Mesothelial cell of epicardium (in vitro differentiated cells): ENCODE measurements at regions not wholly inside any gene's neighbourhood (a gene's known extent, or its start where the extent isn't known, plus 50 kb on each side); places are given as distances from the start of the nearest gene placed in this dataset.

Experiments used
- DNase-seq, 2 experiments: peaks; one replicate each; pipeline ENCODE4 v3.0.0; 2021; ENCODE audit warnings: low spot score in 2 of 2; ENCODE audit not compliant: unreplicated experiment in 2 of 2
- H3K27ac Mint-ChIP-seq: 2 replicates; pipeline ENCODE4 v1.8.0; 2021; ENCODE audit warnings: mixed read lengths
- H3K27me3 Mint-ChIP-seq: 2 replicates; pipeline ENCODE4 v1.8.0; 2021; ENCODE audit warnings: low read depth, mixed read lengths
- H3K36me3 Mint-ChIP-seq: 2 replicates; pipeline ENCODE4 v1.8.0; 2021; ENCODE audit warnings: mixed read lengths
- H3K4me1 Mint-ChIP-seq: 2 replicates; pipeline ENCODE4 v1.8.0; 2021; ENCODE audit warnings: mixed read lengths
- H3K4me3 Mint-ChIP-seq: 2 replicates; pipeline ENCODE4 v1.8.0; 2021; ENCODE audit warnings: mild to moderate bottlenecking, moderate library complexity, mixed read lengths
- H3K9me3 Mint-ChIP-seq: 2 replicates; pipeline ENCODE4 v1.8.0; 2021; ENCODE audit warnings: mixed read lengths
- TF ChIP-seq, protein P1 (sequence below): fragments of 200-600 bp; sonication (generic); IDR thresholded peaks from one replicate; pipeline ENCODE4 v1.5.0; 2021; ENCODE audit warnings: antibody characterized with exemption; ENCODE audit not compliant: unreplicated experiment

DNA sequence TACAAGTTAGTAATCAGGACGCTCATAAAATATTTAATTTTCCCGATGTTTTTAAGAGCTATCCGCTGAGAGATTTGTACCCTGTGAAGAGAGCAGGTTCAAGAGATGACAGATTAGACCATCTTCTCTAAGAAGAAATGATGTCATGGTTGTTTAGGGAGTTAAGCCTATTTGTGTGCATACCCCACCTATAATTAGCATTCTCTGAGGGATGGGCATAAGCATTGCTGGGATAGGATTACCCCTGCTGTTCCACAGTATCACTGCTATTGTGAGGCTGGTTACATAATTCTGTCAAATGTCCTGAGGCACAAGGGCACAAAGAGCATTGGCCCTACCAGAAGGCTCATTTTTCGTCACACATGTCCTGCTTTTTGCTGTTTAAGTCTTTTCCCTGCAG is 687.0 kb downstream of the CETN3 start:
- TF ChIP-seq, protein P1, sequence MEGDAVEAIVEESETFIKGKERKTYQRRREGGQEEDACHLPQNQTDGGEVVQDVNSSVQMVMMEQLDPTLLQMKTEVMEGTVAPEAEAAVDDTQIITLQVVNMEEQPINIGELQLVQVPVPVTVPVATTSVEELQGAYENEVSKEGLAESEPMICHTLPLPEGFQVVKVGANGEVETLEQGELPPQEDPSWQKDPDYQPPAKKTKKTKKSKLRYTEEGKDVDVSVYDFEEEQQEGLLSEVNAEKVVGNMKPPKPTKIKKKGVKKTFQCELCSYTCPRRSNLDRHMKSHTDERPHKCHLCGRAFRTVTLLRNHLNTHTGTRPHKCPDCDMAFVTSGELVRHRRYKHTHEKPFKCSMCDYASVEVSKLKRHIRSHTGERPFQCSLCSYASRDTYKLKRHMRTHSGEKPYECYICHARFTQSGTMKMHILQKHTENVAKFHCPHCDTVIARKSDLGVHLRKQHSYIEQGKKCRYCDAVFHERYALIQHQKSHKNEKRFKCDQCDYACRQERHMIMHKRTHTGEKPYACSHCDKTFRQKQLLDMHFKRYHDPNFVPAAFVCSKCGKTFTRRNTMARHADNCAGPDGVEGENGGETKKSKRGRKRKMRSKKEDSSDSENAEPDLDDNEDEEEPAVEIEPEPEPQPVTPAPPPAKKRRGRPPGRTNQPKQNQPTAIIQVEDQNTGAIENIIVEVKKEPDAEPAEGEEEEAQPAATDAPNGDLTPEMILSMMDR = no peak
- no peaks in the 10 kb centered on the region for H3K27me3 Mint-ChIP-seq

DNA sequence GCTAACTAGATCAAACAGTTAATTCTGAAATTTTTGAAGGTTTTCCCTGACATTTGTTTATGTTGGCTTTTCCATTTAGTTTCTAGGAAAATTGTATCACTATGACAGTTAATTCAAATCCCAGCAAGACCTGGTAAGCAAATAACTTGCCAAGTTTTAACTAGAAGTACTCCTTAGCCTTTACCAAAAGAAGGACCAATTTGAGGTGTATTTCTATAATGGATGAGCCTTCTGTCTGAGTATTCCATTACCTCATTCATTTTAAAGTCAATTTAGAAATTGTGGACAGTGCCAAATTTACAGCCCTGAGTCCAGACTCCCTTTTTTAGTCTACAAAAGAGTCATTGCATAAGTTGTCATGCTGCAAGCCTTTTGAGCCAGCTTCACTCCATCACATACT is 687.6 kb downstream of the CETN3 start:
- TF ChIP-seq, protein P1 = no peak
- no peak for DNase-seq
- H3K27me3 Mint-ChIP-seq = no peaks in the 10 kb centered on the region
- no peaks in the 10 kb centered on the region for H3K4me1 Mint-ChIP-seq
- H3K27ac Mint-ChIP-seq = no peak overlapping the region
- no peaks in the 10 kb centered on the region for H3K9me3 Mint-ChIP-seq
- no peak overlapping the region for H3K4me3 Mint-ChIP-seq
- H3K36me3 Mint-ChIP-seq = no peaks in the 10 kb centered on the region

More for the DNA sequence above, 687.0 kb downstream of the CETN3 start:
- H3K4me1 Mint-ChIP-seq = no peaks in the 10 kb centered on the region
- H3K4me3 Mint-ChIP-seq = no peak overlapping the region
- H3K9me3 Mint-ChIP-seq = no peaks in the 10 kb centered on the region
- DNase-seq = no peak
- H3K36me3 Mint-ChIP-seq = no peaks in the 10 kb centered on the region
- no peak overlapping the region for H3K27ac Mint-ChIP-seq

GRCh38 chr5:89721353-89721752 is 688.2 kb downstream of the CETN3 start:
- no peak for DNase-seq
- no peak overlapping the region for H3K27ac Mint-ChIP-seq
- no peak overlapping the region for H3K4me3 Mint-ChIP-seq
- H3K4me1 Mint-ChIP-seq = no peaks in the 10 kb centered on the region
- no peaks in the 10 kb centered on the region for H3K27me3 Mint-ChIP-seq
- TF ChIP-seq, protein P1 = no peak
- H3K9me3 Mint-ChIP-seq = no peaks in the 10 kb centered on the region
- no peaks in the 10 kb centered on the region for H3K36me3 Mint-ChIP-seq

GRCh38 chr5:89712134-89712700 is 697.3 kb downstream of the CETN3 start:
- Mint-ChIP-seq H3K4me3 (no peak overlapping the region), H3K27me3 (peaks cover 15% of the 10 kb centered on the region), H3K36me3 (no peaks in the 10 kb centered on the region), H3K4me1 (peaks cover 3% of the 10 kb centered on the region), H3K27ac (no peak overlapping the region), H3K9me3 (peaks cover 8% of the 10 kb centered on the region)
- TF ChIP-seq, protein P1 = no peak
- no peak for DNase-seq

DNA sequence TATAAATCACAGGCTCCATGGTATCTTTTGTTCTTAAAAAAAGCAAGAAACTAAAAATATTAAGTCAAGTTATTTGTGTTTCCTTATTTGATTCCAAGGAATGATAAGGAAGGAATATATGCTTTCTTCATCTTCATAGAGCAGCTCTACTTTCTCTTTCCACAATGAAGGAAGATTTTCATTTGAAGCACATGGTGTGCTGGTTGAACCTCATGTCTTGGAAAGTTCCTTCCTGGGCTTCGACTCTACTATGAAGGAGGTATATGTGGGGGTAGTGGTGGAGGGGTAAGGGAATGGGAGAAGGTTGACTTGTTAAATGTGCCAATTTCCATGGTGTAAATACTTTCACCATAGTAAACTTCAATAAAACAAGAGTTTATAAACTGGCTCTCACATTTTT is 698.0 kb downstream of the CETN3 start:
- Mint-ChIP-seq H3K4me3 (no peak overlapping the region), H3K36me3 (no peaks in the 10 kb centered on the region), H3K27ac (no peak overlapping the region), H3K9me3 (peaks cover 8% of the 10 kb centered on the region), H3K4me1 (peaks cover 3% of the 10 kb centered on the region), H3K27me3 (peaks cover 19% of the 10 kb centered on the region)
- TF ChIP-seq, protein P1 = no peak
- DNase-seq = no peak

DNA sequence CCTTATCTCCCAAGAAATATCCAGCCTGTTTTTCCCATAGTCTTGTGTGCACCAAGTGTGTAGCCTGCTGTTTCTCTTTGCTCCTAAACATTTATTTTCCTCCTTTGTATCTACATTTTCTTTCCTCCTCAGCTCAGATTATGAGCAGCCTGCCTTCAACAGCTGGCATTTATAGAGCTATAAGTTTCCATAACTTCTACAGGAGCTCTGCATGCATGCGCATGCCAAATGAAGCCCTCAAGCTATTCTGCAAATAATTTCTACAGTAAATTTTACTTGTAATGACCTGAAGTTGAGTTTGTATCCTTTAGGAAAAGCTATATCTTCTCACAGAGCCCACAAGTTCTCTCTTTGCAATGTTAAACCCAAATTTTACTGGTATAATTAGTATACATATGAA is 699.5 kb downstream of the CETN3 start:
- Mint-ChIP-seq H3K27ac (no peak overlapping the region), H3K9me3 (peaks cover 8% of the 10 kb centered on the region), H3K4me1 (peaks cover 6% of the 10 kb centered on the region), H3K4me3 (no peak overlapping the region), H3K36me3 (no peaks in the 10 kb centered on the region), H3K27me3 (peaks cover 32% of the 10 kb centered on the region)
- no peak for DNase-seq
- TF ChIP-seq, protein P1 = no peak
